Ectodermal cell (in vitro differentiated cells): ENCODE measurements at regions not wholly inside any gene's neighbourhood (a gene's known extent, or its start where the extent isn't known, plus 50 kb on each side); places are given as distances from the start of the nearest gene placed in this dataset.

Experiments used
- H3K27ac ChIP-seq: 2 replicates; pipeline ENCODE4 v1.7.0; 2013; ENCODE audit warnings: mild to moderate bottlenecking, low read depth, low read length; ENCODE audit not compliant: insufficient read depth, poor library complexity, severe bottlenecking
- H3K27me3 ChIP-seq: 2 replicates; pipeline ENCODE4 v1.7.0; 2013; ENCODE audit warnings: mild to moderate bottlenecking, low read length; ENCODE audit not compliant: insufficient read depth, control insufficient read depth, poor library complexity, severe bottlenecking
- H3K36me3 ChIP-seq: one replicate; pipeline ENCODE4 v1.7.0; 2013; ENCODE audit warnings: low read length; ENCODE audit not compliant: control insufficient read depth, insufficient read depth
- H3K4me1 ChIP-seq: one replicate; pipeline ENCODE4 v1.7.0; 2013; ENCODE audit warnings: low read length; ENCODE audit not compliant: control insufficient read depth, insufficient read depth
- H3K4me3 ChIP-seq: 2 replicates; pipeline ENCODE4 v1.7.0; 2013; ENCODE audit warnings: low read depth, low read length, control low read depth; ENCODE audit not compliant: insufficient read depth
- H3K9me3 ChIP-seq: 2 replicates; pipeline ENCODE4 v1.7.0; 2013; ENCODE audit warnings: mild to moderate bottlenecking, low read length, moderate library complexity; ENCODE audit not compliant: control insufficient read depth
- WGBS, 2 experiments: methylation state at CpG; one replicate each; pipeline ENCODE4 v1.1.7; 2013; ENCODE audit warnings: missing lambda C conversion rate in 2 of 2; 5-methylcytosine and 5-hydroxymethylcytosine counted together

DNA sequence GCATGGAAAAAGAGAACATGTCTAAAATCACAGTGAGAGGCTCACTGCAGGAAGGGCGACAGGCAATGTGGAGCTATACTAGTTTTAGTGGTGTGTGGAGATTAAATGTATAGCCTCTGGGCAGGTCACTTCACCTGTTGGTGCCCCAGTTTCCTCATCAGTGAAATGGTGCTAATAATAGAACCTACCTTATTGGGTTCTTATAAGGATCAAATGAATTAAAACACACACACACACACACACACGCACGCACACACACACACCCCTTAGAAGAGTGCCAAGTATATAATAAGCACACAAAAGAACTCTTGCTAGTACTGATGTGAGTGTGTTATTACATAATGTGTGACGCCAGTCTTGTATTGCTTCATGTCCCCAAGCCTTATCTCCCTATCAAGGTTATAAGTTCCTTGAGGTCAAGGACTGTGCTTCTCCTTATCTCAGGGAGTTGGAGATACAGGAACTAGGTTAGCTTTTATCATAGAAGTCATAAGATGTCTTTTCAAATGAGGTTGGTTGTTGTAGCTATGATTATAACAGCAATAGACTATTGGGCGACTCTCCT lies 98.0 kb upstream of the CXCR4 start:
- WGBS, 2 experiments, result 93 to 95% methylated on average over 2 to 3 of the region's 5 CpGs
- no peak overlapping the region for H3K27ac ChIP-seq
- H3K4me1 ChIP-seq, result peaks cover 6% of the 10 kb centered on the region
- H3K27me3 ChIP-seq, result no peaks in the 10 kb centered on the region
- H3K4me3 ChIP-seq, result no peak overlapping the region
- no peaks in the 10 kb centered on the region for H3K36me3 ChIP-seq
- H3K9me3 ChIP-seq, result no peaks in the 10 kb centered on the region

DNA sequence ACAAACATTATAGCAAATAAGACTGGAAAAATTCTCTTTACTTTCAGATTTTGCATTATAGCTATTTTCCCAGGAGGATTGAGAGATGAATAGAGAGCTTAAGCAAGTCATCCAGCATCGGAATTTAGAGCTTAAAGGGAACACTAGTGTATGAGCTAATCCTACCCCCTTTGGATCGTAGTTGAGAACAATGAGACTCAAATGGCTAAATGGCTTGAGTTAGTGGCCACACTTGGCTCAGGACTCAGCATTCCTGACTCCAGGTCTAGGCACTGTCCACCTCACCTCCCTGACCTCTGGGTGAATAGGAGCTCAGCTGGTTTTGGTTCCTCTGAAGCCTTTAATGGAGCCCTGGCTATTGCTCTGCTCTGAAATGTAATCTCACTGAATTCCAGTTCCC lies 97.5 kb upstream of the CXCR4 start:
- Histone ChIP-seq H3K36me3 (no peaks in the 10 kb centered on the region), H3K27me3 (no peaks in the 10 kb centered on the region), H3K9me3 (no peaks in the 10 kb centered on the region), H3K27ac (no peak overlapping the region), H3K4me3 (no peak overlapping the region), H3K4me1 (peaks cover 6% of the 10 kb centered on the region)
- 55 to 56% methylated on average over 2 of the region's 2 CpGs for WGBS, 2 experiments

DNA sequence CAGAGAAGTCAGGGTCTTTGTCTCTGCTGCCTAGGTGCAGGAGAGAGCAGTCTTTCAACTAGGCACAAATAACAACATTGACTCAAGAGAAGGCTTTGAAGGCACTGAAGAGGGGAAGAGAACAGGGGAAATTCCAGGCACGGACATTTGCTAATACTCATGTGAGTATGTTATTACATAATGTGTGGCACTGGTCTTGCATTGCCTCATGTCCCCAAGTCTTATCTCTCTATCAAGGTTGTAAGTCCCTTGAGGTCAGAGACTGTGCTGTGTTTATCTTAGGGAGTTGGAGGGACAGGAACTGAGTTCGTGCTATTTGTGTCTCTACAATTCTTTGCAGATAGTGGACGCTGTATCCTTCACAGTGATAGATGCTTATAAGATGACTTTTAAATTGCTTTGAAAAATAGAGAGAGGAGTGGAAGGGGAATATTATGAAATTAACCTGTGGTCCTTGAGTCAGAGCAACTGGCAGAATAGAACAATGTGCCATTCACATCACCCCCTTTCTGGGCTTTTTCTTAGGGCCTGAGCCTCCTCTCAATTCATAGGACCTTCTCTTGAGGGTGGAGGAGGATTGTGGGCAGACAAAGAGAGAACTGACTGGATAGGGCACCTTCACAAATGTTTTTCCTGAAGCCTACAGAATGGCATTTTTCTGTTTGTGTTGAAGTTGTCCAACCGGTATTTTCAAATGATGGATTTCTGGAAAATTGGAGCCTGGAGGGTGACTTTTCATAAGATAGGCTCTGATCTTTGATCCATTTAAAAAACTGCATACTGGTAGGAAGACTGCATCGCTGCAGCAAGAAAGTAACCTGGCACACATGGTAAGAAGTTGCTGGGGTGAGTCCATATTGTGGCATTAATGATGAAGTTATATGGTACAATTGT lies 96.6 kb upstream of the CXCR4 start:
- H3K36me3 ChIP-seq, result no peaks in the 10 kb centered on the region
- H3K4me1 ChIP-seq, result peaks cover 6% of the 10 kb centered on the region
- no peak overlapping the region for H3K4me3 ChIP-seq
- WGBS, 2 experiments, result 94 to 95% methylated on average over 5 of the region's 5 CpGs
- H3K27me3 ChIP-seq, result no peaks in the 10 kb centered on the region
- H3K27ac ChIP-seq, result no peak overlapping the region
- H3K9me3 ChIP-seq, result no peaks in the 10 kb centered on the region

DNA sequence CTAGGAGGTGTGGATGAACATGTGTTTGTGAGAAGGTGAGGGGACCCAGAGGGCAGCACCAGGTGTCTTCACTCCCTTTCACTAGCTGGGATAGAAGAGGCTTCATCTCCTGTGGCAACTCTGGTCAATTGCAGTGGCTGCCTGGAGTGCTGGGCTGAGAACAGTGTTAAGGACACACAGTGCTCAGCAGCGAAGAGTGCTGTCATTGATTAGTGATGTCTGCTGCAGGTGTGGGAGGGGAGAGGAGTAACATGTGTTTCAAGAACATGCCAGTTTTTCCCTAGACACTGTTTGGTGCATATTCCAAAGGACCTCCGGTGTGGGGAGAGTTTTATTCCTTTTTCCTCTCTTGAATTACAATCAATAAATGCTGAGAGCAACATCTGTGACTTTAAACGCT lies 95.9 kb upstream of the CXCR4 start:
- Histone ChIP-seq H3K4me1 (peaks cover 6% of the 10 kb centered on the region), H3K4me3 (no peak overlapping the region), H3K27me3 (no peaks in the 10 kb centered on the region), H3K9me3 (no peaks in the 10 kb centered on the region), H3K36me3 (no peaks in the 10 kb centered on the region), H3K27ac (no peak overlapping the region)
- WGBS, 2 experiments, result 89 to 91% methylated on average over 3 of the region's 3 CpGs

DNA sequence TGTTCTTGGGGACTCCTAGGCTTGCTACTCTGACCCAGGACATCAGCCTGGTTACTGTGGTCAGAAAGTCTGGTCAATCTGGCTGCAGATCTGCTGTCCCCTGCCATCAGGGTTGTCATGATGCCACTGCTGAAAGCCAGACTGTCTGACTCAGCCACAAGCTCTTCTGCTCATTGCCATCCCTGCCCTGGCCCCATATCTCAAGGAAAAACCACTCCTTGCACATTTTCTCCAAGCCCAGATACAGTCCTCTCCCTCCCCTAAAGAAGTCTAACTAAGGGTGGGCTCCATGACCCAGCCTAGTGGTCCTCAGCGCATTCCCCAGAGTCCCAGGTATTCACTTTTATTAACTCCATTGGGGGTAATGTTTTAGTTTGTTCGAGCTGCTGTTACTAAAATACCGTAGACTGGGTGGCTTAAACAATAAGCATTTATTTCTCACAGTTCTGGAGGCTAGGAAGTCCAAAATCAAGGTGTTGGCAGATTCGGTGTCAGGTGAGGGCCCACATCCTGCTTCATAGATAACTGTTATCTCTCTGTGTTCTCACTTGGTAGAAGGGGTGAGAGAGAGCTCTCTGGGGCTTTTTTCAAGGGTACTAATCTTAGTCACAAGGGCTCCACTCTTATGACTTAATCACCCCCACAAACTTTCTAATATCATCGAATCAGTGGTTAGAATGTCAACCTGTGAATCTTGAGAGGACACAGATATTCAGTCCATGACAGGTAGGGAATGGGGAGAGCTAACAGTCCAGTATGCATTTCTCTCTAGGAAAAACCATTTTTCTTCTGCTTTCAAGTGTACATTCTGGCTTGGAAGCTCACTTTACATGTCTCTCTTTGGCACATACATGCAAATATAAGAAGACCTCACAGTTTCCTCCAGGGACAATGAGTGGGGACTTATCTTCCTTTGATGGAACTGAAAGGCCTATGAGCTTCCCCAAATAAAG lies 94.8 kb upstream of the CXCR4 start:
- WGBS, 2 experiments, result 70 to 77% methylated on average over 4 to 5 of the region's 5 CpGs
- Histone ChIP-seq H3K36me3 (no peaks in the 10 kb centered on the region), H3K27me3 (no peaks in the 10 kb centered on the region), H3K27ac (no peak overlapping the region), H3K4me3 (no peak overlapping the region), H3K4me1 (peaks cover 6% of the 10 kb centered on the region), H3K9me3 (no peaks in the 10 kb centered on the region)

DNA sequence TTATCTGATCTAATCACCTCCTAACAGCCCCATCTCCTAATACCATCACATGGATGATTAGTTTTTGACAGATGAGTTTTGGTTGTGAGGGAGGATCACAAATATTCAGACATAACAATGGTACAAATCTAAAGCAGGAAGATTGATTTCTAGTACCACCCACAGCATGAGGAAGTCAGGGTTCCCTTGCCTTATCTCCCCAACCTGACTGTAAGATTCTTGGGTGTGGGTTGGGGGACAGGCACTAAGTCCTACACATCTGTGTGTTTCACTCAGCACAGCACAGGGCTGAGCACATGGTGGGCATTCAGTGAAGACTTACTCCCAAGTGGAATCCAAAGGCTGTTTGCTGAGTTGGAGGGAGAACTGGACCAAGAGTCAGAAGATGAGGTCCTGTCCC lies 93.8 kb upstream of the CXCR4 start:
- Histone ChIP-seq H3K4me3 (no peak overlapping the region), H3K36me3 (no peaks in the 10 kb centered on the region), H3K9me3 (no peaks in the 10 kb centered on the region), H3K27me3 (no peaks in the 10 kb centered on the region), H3K27ac (no peak overlapping the region), H3K4me1 (peaks cover 6% of the 10 kb centered on the region)

DNA sequence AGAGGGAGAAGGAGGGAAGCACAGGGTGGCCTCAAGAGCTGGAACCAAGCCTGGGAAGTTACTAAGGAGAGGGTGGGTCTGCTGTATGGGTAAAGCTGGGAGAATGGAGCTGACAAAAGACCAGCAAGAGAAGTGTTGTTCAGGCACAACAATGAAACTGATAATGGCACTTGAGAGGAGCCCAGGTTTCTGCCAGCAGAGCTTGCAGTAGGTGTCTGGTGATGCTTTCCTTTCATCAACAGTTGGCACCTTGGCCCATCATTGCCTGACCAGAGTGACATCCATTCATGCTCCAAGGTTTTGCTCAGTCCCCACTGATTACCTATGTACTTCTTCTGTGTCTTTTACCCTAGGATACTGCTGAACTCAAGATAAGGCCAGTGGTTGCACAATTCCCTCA lies 92.9 kb upstream of the CXCR4 start:
- no peak overlapping the region for H3K27ac ChIP-seq
- no peak overlapping the region for H3K4me3 ChIP-seq
- peaks cover 6% of the 10 kb centered on the region for H3K4me1 ChIP-seq
- H3K36me3 ChIP-seq, result no peaks in the 10 kb centered on the region
- no peaks in the 10 kb centered on the region for H3K9me3 ChIP-seq
- no peaks in the 10 kb centered on the region for H3K27me3 ChIP-seq

DNA sequence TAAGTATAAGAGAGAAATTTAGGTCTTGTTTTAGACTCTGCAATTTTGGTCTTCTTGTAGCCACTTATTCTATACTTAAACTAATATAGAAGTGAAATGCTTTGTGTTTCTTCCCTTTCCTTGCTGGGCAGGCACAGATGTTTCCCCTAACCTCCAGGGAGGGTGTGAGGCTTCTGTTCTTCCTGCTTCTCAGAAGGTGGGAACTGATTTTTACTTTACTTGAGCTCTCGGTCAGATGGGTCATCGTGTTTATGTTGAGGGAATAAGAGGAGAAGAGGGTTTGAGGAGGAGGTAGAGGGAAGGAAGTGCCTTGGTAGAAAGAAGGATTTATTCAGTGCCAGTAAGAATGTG lies 92.5 kb upstream of the CXCR4 start:
- Histone ChIP-seq H3K4me1 (peaks cover 6% of the 10 kb centered on the region), H3K9me3 (no peaks in the 10 kb centered on the region), H3K27me3 (no peaks in the 10 kb centered on the region), H3K27ac (no peak overlapping the region), H3K4me3 (no peak overlapping the region), H3K36me3 (no peaks in the 10 kb centered on the region)
- WGBS, 2 experiments, result 94 to 98% methylated on average over 2 of the region's 2 CpGs

DNA sequence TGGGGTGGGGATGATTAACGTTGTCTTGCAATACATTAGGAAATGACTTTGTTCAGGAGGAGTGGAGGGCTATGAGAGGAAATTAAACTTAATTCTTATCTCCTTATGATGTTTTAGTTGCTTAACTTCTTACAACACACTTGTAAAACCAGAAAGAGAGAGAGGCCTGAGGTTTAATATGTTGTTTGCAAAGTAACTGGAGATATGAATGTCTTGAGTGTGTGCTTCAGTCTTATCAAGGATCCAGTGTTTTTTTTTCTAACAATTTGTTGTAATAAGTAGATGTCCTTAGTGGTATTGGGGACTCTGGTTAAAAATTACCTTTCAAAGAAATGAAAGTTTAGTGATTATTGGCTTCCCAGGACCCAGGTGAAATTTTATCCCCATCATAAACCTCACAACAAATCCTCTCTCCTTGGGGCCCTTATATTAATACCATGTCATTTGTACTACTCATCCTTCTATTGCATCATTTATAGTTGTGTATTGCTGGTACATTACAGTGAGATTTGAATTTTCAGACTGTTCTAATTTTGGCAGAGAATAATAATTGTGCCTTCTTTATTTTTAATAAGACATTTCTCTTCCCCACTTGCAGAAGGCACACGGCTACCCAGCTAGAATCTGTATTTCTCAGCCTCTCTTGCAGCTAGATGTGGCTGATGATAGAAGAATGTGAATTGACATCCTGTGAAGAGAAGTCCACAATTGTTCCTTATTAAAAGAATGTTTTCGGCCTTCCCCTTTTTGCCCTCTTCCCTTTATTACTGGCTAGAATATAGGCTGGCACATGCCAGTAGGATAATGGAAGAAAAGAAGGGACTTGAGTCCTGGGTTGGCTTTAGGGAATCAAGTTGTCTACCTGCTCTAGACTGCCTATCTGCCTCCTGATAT lies 91.9 kb upstream of the CXCR4 start:
- Histone ChIP-seq H3K27me3 (no peaks in the 10 kb centered on the region), H3K4me1 (peaks cover 3% of the 10 kb centered on the region), H3K9me3 (no peaks in the 10 kb centered on the region), H3K36me3 (no peaks in the 10 kb centered on the region), H3K27ac (no peak overlapping the region), H3K4me3 (no peak overlapping the region)
- 84 to 100% methylated on average over 3 of the region's 3 CpGs for WGBS, 2 experiments
